Fibroblast of lung (primary cell): ENCODE measurements at regions not wholly inside any gene's neighbourhood (a gene's known extent, or its start where the extent isn't known, plus 50 kb on each side); places are given as distances from the start of the nearest gene placed in this dataset.

ENCODE experiments used
- CTCF ChIP-seq, 2 donors: IDR thresholded peaks in 1 of 2; conservative IDR thresholded peaks in 1 of 2; 1 replicate in 1 of 2; 2 replicates in 1 of 2; pipeline ENCODE4 v1.5.1; 2011 to 2012; ENCODE audit warnings: low read length in 2 of 2, control low read depth in 1 of 2, inconsistent platforms in 1 of 2, low read depth in 1 of 2, mild to moderate bottlenecking in 1 of 2
- EZH2 ChIP-seq: IDR thresholded peaks from 2 replicates; pipeline ENCODE4 v1.5.1; 2012; ENCODE audit warnings: low read length, control low read depth, mild to moderate bottlenecking; ENCODE audit errors: missing control alignments

GRCh38 chr4:15341733-15342300 is 86.0 kb upstream of the C1QTNF7 start:
- TF ChIP-seq EZH2 (no peak), CTCF (conservative IDR thresholded peaks at IDR 0.05 in 1 of 2, IDR thresholded peaks at IDR 0.05 in 1 of 2; ENCODE audit: low read depth in 1 of 2, low read length in 2 of 2) (no peak)
